ENCODE measurements at regions not wholly inside any gene's neighbourhood (a gene's known extent, or its start where the extent isn't known, plus 50 kb on each side); places are given as distances from the start of the nearest gene placed in this dataset.
"Not testable (repeated sequence)": the region's sequence is repeated elsewhere in the genome, so short reads cannot be mapped to it uniquely, and the experiment has no call there.

DNA sequence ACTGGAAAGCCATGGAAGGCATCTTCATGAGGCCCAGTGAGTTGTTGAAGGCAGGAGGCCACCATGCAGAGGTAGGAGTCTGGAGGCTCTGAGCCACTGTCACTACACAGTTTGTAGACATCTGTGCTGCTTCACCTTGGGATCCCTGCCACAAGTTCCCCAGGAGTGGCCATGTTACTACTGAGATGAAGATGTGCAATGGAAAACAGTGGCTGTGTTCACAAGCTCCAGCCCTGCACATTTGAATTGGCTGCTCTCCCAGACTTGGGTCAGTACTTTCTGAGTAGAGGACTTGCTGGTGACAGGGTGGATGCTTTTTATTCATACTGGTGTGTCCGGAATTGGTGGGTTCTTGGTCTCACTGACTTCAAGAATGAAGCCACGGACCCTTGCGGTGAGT, 86.9 kb upstream of the C15orf39 start:
- Histone ChIP-seq H2AFZ (no peak overlapping the region), H3K4me3 (no peak overlapping the region), H3K9me2 (replicated peaks; ENCODE audit: insufficient read depth) (no peaks in the 10 kb centered on the region), H3K36me3 (replicated peaks; ENCODE audit: insufficient read depth, low read depth) (no peaks in the 10 kb centered on the region), H3K27ac (no peak overlapping the region), H3K79me2 (no peaks in the 10 kb centered on the region), H3K9me3 (ENCODE audit: low read depth) (no peaks in the 10 kb centered on the region), H4K20me1 (ENCODE audit: insufficient read depth, poor library complexity, severe bottlenecking) (no peaks in the 10 kb centered on the region), H3K4me2 (no peak overlapping the region), H3K27me3 (no peaks in the 10 kb centered on the region), H3K4me1 (ENCODE audit: insufficient read depth) (peaks cover 12% of the 10 kb centered on the region)
- DNase-seq (ENCODE audit: low spot score): no peak
- no peak for TF ChIP-seq EZH2 (IDR thresholded peaks at IDR 0.05; ENCODE audit: borderline replicate concordance)
- TF ChIP-seq, protein P1, sequence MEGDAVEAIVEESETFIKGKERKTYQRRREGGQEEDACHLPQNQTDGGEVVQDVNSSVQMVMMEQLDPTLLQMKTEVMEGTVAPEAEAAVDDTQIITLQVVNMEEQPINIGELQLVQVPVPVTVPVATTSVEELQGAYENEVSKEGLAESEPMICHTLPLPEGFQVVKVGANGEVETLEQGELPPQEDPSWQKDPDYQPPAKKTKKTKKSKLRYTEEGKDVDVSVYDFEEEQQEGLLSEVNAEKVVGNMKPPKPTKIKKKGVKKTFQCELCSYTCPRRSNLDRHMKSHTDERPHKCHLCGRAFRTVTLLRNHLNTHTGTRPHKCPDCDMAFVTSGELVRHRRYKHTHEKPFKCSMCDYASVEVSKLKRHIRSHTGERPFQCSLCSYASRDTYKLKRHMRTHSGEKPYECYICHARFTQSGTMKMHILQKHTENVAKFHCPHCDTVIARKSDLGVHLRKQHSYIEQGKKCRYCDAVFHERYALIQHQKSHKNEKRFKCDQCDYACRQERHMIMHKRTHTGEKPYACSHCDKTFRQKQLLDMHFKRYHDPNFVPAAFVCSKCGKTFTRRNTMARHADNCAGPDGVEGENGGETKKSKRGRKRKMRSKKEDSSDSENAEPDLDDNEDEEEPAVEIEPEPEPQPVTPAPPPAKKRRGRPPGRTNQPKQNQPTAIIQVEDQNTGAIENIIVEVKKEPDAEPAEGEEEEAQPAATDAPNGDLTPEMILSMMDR (IDR thresholded peaks at IDR 0.05; ENCODE audit: poor library complexity): no peak
- no peak for TF ChIP-seq EZH2phosphoT487 (IDR thresholded peaks at IDR 0.05; ENCODE audit: low read depth, severe bottlenecking, unreplicated experiment)
- 98% methylated on average over 3 of the region's 3 CpGs for WGBS (ENCODE audit: low lambda C conversion rate, missing lambda C conversion rate)

DNA sequence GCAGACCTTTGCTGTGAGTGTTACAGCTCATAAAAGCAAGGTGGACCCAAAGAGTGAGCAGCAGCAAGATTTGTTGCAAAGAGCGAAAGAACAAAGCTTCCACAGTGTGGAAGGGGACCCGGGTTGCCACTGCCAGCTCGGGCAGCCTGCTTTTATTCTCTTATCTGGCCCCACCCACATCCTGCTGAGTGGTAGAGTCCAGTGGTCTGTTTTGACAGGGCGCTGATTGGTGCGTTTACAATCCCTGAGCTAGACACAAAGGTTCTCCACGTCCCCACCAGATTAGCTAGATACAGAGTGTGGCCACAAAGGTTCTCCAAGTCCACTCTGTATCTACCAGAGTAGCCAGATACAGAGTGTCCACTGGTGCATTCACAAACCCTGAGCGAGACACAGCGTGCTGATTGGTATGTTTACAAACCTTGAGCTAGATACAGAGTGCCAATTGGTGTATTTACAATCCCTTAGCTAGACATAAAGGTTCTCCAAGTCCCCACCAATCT, 86.2 kb upstream of the C15orf39 start:
- not testable (repeated sequence) for H2AFZ ChIP-seq; H3K4me2 ChIP-seq; H3K36me3 ChIP-seq (replicated peaks; ENCODE audit: insufficient read depth, low read depth); H3K9me3 ChIP-seq (ENCODE audit: low read depth); H4K20me1 ChIP-seq (ENCODE audit: insufficient read depth, poor library complexity, severe bottlenecking); H3K4me3 ChIP-seq; H3K27ac ChIP-seq; DNase-seq (ENCODE audit: low spot score); H3K27me3 ChIP-seq; H3K79me2 ChIP-seq; H3K9me2 ChIP-seq (replicated peaks; ENCODE audit: insufficient read depth)
- 82% methylated on average over 8 of the region's 8 CpGs for WGBS (ENCODE audit: low lambda C conversion rate, missing lambda C conversion rate)
- H3K4me1 ChIP-seq (ENCODE audit: insufficient read depth): peaks cover 12% of the 10 kb centered on the region

DNA sequence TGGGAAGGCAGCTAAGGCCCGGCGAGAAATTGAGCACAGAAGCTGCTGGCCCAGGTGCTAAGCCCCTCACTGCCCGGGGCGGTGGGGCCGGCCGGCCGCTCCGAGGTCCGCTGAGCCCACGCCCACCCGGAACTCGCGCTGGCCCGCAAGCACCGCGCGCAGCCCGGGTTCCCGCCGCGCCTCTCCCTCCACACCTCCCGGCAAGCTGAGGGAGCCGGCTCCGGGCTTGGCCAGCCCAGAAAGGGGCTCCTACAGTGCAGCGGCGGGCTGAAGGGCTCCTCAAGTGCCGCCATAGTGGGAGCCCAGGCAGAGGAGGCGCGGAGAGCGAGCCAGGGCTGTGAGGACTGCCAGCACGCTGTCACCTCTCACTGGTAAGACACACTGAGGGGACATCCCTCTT, 85.5 kb upstream of the C15orf39 start:
- H3K4me2 ChIP-seq; H3K9me2 ChIP-seq (replicated peaks; ENCODE audit: insufficient read depth); H2AFZ ChIP-seq; H3K27me3 ChIP-seq; H3K4me3 ChIP-seq; H3K27ac ChIP-seq; H3K36me3 ChIP-seq (replicated peaks; ENCODE audit: insufficient read depth, low read depth); H3K9me3 ChIP-seq (ENCODE audit: low read depth); DNase-seq (ENCODE audit: low spot score); H4K20me1 ChIP-seq (ENCODE audit: insufficient read depth, poor library complexity, severe bottlenecking); H3K79me2 ChIP-seq: not testable (repeated sequence)
- H3K4me1 ChIP-seq (ENCODE audit: insufficient read depth): peaks cover 12% of the 10 kb centered on the region
- WGBS (ENCODE audit: low lambda C conversion rate, missing lambda C conversion rate): over 99% methylated on average over 25 of the region's 31 CpGs

DNA sequence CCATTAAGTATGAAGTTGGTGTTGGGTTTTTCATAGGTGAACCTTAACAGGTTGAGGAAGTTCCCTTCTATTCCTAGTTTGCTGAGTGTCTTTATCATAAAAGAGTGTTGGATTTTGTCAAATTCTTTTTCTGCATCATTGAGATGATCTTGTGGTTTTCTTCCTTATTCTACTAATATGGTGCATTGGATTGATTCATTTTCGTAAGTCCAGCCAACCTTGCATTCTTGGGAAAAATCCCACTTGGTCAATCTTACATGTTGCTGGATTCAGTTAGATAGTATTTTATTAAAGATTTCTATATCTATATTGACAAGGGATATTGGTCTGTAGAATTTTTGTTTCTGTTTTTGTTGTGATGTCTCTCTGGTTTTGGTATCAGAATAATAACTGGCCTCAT, 83.7 kb upstream of the C15orf39 start:
- no peaks in the 10 kb centered on the region for H3K9me2 ChIP-seq (replicated peaks; ENCODE audit: insufficient read depth)
- peaks cover 4% of the 10 kb centered on the region for H3K4me1 ChIP-seq (ENCODE audit: insufficient read depth)
- WGBS (ENCODE audit: low lambda C conversion rate, missing lambda C conversion rate): 100% methylated on average over 1 of the region's 1 CpG
- H3K4me3 ChIP-seq: no peak overlapping the region
- H3K79me2 ChIP-seq: no peaks in the 10 kb centered on the region
- H3K27me3 ChIP-seq: no peaks in the 10 kb centered on the region
- DNase-seq (ENCODE audit: low spot score): no peak
- H3K27ac ChIP-seq: no peak overlapping the region
- H3K36me3 ChIP-seq (replicated peaks; ENCODE audit: insufficient read depth, low read depth): no peaks in the 10 kb centered on the region
- no peaks in the 10 kb centered on the region for H4K20me1 ChIP-seq (ENCODE audit: insufficient read depth, poor library complexity, severe bottlenecking)
- no peak overlapping the region for H2AFZ ChIP-seq
- H3K4me2 ChIP-seq: no peak overlapping the region
- TF ChIP-seq, protein P1 (IDR thresholded peaks at IDR 0.05; ENCODE audit: poor library complexity): no peak
- H3K9me3 ChIP-seq (ENCODE audit: low read depth): no peaks in the 10 kb centered on the region

DNA sequence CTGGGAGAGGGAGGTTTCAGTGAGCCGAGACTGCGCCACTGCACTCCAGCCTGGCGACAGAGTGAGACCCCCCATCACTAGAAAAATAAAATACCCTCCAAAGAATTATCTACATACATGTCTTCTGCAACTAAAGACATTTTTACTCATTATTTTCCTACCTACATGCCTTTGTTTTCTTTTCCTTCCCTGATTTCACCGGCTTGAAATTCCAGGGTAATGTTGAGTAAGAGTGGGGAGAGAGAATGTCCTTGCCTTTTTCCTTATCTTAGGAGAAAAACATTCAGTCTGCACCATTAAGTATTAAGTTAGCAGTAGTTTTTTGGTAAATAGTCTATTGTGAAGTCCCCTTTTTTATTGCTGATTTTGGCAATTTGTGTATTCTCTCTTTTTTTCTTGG, 82.4 kb upstream of the C15orf39 start:
- not testable (repeated sequence) for H2AFZ ChIP-seq; H3K79me2 ChIP-seq; H3K27me3 ChIP-seq; H3K4me3 ChIP-seq; H4K20me1 ChIP-seq (ENCODE audit: insufficient read depth, poor library complexity, severe bottlenecking); H3K36me3 ChIP-seq (replicated peaks; ENCODE audit: insufficient read depth, low read depth); H3K9me3 ChIP-seq (ENCODE audit: low read depth); H3K4me2 ChIP-seq; H3K4me1 ChIP-seq (ENCODE audit: insufficient read depth); H3K9me2 ChIP-seq (replicated peaks; ENCODE audit: insufficient read depth); DNase-seq (ENCODE audit: low spot score)
- H3K27ac ChIP-seq: peak overlapping the region; percentile 70
- 85% methylated on average over 4 of the region's 4 CpGs for WGBS (ENCODE audit: low lambda C conversion rate, missing lambda C conversion rate)

Data from hepatocyte (in vitro differentiated cells).